ENCODE measurements at regions not wholly inside any gene's neighbourhood (a gene's known extent, or its start where the extent isn't known, plus 50 kb on each side); places are given as distances from the start of the nearest gene placed in this dataset.

- DNase-seq (ENCODE audit: low spot score) = no peak
- no peak overlapping the region for H3K4me3 ChIP-seq (ENCODE audit: low read depth, low read length, poor library complexity, severe bottlenecking)
- intact Hi-C loops (cut with micrococcal nuclease; ENCODE audit: unreplicated experiment) = no loop called here
- ChIA-PET CTCF (no interaction called here), POLR2A (ENCODE audit: low non-redundant PET) (no interaction called here)
- no peak overlapping the region for H3K27ac ChIP-seq (ENCODE audit: low read depth, low read length, poor library complexity, severe bottlenecking)
- no peaks in the 10 kb centered on the region for H3K36me3 ChIP-seq (ENCODE audit: insufficient read depth, low read length, poor library complexity, severe bottlenecking)
- BruUV-seq (replicated peaks) = no TSS peak
- no peaks in the 10 kb centered on the region for H3K9me3 ChIP-seq (ENCODE audit: low read depth, low read length, poor library complexity, severe bottlenecking)
- TF ChIP-seq EZH2 (IDR thresholded peaks at IDR 0.05; ENCODE audit: borderline replicate concordance, low read depth, low read length, poor library complexity, severe bottlenecking) (no peak), CTCF (conservative IDR thresholded peaks at IDR 0.05; ENCODE audit: low read depth, low read length) (no peak)
- no peaks in the 10 kb centered on the region for H3K27me3 ChIP-seq (replicated peaks; ENCODE audit: insufficient read depth, low read depth, low read length, poor library complexity)
- no peaks in the 10 kb centered on the region for H3K4me1 ChIP-seq (ENCODE audit: insufficient read depth, low read length, poor library complexity, severe bottlenecking)
Observed at GRCh38 chrX:129015381-129015780, 507.9 kb downstream of the SMARCA1 start.

DNA sequence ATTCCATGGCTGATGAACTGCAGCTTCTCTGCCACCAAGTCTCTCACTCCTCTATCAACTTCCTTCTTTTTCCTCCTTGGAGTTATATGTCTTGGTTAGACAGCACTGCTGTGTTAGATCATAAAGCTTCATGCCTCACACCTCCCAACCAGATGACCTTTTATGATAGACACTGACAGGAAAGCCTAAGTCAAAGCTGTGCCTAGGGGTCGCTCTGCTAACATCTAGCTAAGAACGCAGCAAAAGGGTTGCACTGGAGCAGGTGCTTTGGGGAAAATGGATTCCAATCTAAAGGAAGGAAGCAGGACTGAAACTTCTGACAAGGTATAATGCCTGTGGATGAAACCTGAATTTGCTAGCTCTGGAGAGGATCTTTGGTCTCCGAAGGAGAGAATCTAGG is 509.7 kb downstream of the SMARCA1 start:
- TF ChIP-seq EZH2 (IDR thresholded peaks at IDR 0.05; ENCODE audit: borderline replicate concordance, low read depth, low read length, poor library complexity, severe bottlenecking) (no peak), CTCF (conservative IDR thresholded peaks at IDR 0.05; ENCODE audit: low read depth, low read length) (no peak)
- no peak overlapping the region for H3K27ac ChIP-seq (ENCODE audit: low read depth, low read length, poor library complexity, severe bottlenecking)
- no TSS peak for BruUV-seq (replicated peaks)
- intact Hi-C loops (cut with micrococcal nuclease; ENCODE audit: unreplicated experiment) = no loop called here
- H3K36me3 ChIP-seq (ENCODE audit: insufficient read depth, low read length, poor library complexity, severe bottlenecking) = no peaks in the 10 kb centered on the region
- no peaks in the 10 kb centered on the region for H3K27me3 ChIP-seq (replicated peaks; ENCODE audit: insufficient read depth, low read depth, low read length, poor library complexity)
- no peak for DNase-seq (ENCODE audit: low spot score)
- no peak overlapping the region for H3K4me3 ChIP-seq (ENCODE audit: low read depth, low read length, poor library complexity, severe bottlenecking)
- no peaks in the 10 kb centered on the region for H3K9me3 ChIP-seq (ENCODE audit: low read depth, low read length, poor library complexity, severe bottlenecking)
- H3K4me1 ChIP-seq (ENCODE audit: insufficient read depth, low read length, poor library complexity, severe bottlenecking) = no peaks in the 10 kb centered on the region
- ChIA-PET POLR2A (ENCODE audit: low non-redundant PET) (no interaction called here), CTCF (no interaction called here)

DNA sequence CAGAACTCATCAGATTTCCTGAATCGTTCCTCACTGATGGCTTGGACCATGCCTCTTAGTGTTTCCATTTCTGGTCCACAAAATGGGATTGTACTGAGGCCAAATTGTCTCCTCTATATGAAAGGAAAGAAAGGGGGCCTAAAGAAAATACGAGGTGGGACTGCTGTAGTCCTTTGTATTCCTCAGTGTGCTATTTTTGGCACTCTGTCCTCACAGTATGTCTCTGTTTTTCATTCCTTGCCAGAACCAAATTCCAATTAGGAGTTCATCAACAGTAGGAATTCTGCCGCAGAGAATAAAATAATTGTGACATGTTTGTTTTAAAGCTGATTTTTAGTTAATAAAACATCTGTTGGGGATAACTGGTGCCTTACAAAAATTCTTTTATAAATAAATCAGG is 515.7 kb downstream of the SMARCA1 start:
- no TSS peak for BruUV-seq (replicated peaks)
- H3K36me3 ChIP-seq (ENCODE audit: insufficient read depth, low read length, poor library complexity, severe bottlenecking) = no peaks in the 10 kb centered on the region
- H3K9me3 ChIP-seq (ENCODE audit: low read depth, low read length, poor library complexity, severe bottlenecking) = no peaks in the 10 kb centered on the region
- CTCF ChIA-PET = no interaction called here
- no peak overlapping the region for H3K4me3 ChIP-seq (ENCODE audit: low read depth, low read length, poor library complexity, severe bottlenecking)
- intact Hi-C loops (cut with micrococcal nuclease; ENCODE audit: unreplicated experiment) = no loop called here
- H3K27me3 ChIP-seq (replicated peaks; ENCODE audit: insufficient read depth, low read depth, low read length, poor library complexity) = no peaks in the 10 kb centered on the region
- H3K4me1 ChIP-seq (ENCODE audit: insufficient read depth, low read length, poor library complexity, severe bottlenecking) = no peaks in the 10 kb centered on the region
- no peak overlapping the region for H3K27ac ChIP-seq (ENCODE audit: low read depth, low read length, poor library complexity, severe bottlenecking)
- DNase-seq (ENCODE audit: low spot score) = no peak
- TF ChIP-seq CTCF (conservative IDR thresholded peaks at IDR 0.05; ENCODE audit: low read depth, low read length) = no peak
- no peak for TF ChIP-seq EZH2 (IDR thresholded peaks at IDR 0.05; ENCODE audit: borderline replicate concordance, low read depth, low read length, poor library complexity, severe bottlenecking)
- POLR2A ChIA-PET (ENCODE audit: low non-redundant PET) = no interaction called here
